ENCODE measurements at regions not wholly inside any gene's neighbourhood (a gene's known extent, or its start where the extent isn't known, plus 50 kb on each side); places are given as distances from the start of the nearest gene placed in this dataset.

GRCh38 chr18:42178376-42179080 lies 223.5 kb downstream of the PIK3C3 start:
- no peak overlapping the region for H3K4me3 ChIP-seq
- intact Hi-C loops (cut with DNase I; ENCODE audit: low total_unique reads): no loop called here
- no peaks in the 10 kb centered on the region for H3K4me1 ChIP-seq
- H3K27ac ChIP-seq: no peak overlapping the region
- DNase-seq (ENCODE audit: low spot score in 2 of 2): no peak
- H3K9me3 ChIP-seq: no peaks in the 10 kb centered on the region
- no peaks in the 10 kb centered on the region for H3K36me3 ChIP-seq
- TF ChIP-seq POLR2A (IDR thresholded peaks at IDR 0.05): no peak
- TF ChIP-seq POLR2AphosphoS5 (IDR thresholded peaks at IDR 0.05): no peak
- TF ChIP-seq CTCF (IDR thresholded peaks at IDR 0.05): no peak
- H3K27me3 ChIP-seq: no peaks in the 10 kb centered on the region

- Histone ChIP-seq H3K4me1 (no peaks in the 10 kb centered on the region), H3K4me3 (no peak overlapping the region), H3K27me3 (no peaks in the 10 kb centered on the region), H3K27ac (no peak overlapping the region), H3K36me3 (no peaks in the 10 kb centered on the region), H3K9me3 (no peaks in the 10 kb centered on the region)
- TF ChIP-seq POLR2A (IDR thresholded peaks at IDR 0.05) (no peak), CTCF (IDR thresholded peaks at IDR 0.05) (no peak), POLR2AphosphoS5 (IDR thresholded peaks at IDR 0.05) (no peak)
- no peak for DNase-seq (ENCODE audit: low spot score in 2 of 2)
- intact Hi-C loops (cut with DNase I; ENCODE audit: low total_unique reads): no loop called here
Observed at GRCh38 chr18:42179542-42180121, 224.6 kb downstream of the PIK3C3 start.

- Histone ChIP-seq H3K4me1 (no peaks in the 10 kb centered on the region), H3K36me3 (no peaks in the 10 kb centered on the region), H3K27me3 (no peaks in the 10 kb centered on the region), H3K9me3 (no peaks in the 10 kb centered on the region), H3K27ac (no peak overlapping the region), H3K4me3 (no peak overlapping the region)
- TF ChIP-seq CTCF (IDR thresholded peaks at IDR 0.05): no peak
- no peak for TF ChIP-seq POLR2A (IDR thresholded peaks at IDR 0.05)
- no peak for TF ChIP-seq POLR2AphosphoS5 (IDR thresholded peaks at IDR 0.05)
- intact Hi-C loops (cut with DNase I; ENCODE audit: low total_unique reads): no loop called here
- DNase-seq (ENCODE audit: low spot score in 2 of 2): no peak
Observed at GRCh38 chr18:42181474-42181873, 226.4 kb downstream of the PIK3C3 start.

- no peak for DNase-seq (ENCODE audit: low spot score in 2 of 2)
- Histone ChIP-seq H3K9me3 (no peaks in the 10 kb centered on the region), H3K4me3 (no peak overlapping the region), H3K27ac (no peak overlapping the region), H3K36me3 (no peaks in the 10 kb centered on the region), H3K4me1 (no peaks in the 10 kb centered on the region), H3K27me3 (no peaks in the 10 kb centered on the region)
- intact Hi-C loops (cut with DNase I; ENCODE audit: low total_unique reads): no loop called here
- TF ChIP-seq POLR2A (IDR thresholded peaks at IDR 0.05) (no peak), POLR2AphosphoS5 (IDR thresholded peaks at IDR 0.05) (no peak), CTCF (IDR thresholded peaks at IDR 0.05) (no peak)
Observed at GRCh38 chr18:42182728-42183700, 228.0 kb downstream of the PIK3C3 start.

All from breast epithelium (tissue), 4 donors.